GM18868 (cell line): ENCODE measurements at regions not wholly inside any gene's neighbourhood (a gene's known extent, or its start where the extent isn't known, plus 50 kb on each side); places are given as distances from the start of the nearest gene placed in this dataset.
"Not testable (repeated sequence)": the region's sequence is repeated elsewhere in the genome, so short reads cannot be mapped to it uniquely, and the experiment has no call there.

Experiments
- ATAC-seq: cut with Tn5 transposase; IDR thresholded peaks from one replicate; pipeline ENCODE4 v1.9.1; 2021; ENCODE audit warnings: mild to moderate bottlenecking, moderate library complexity; ENCODE audit not compliant: unreplicated experiment

- no peak for ATAC-seq
Observed at GRCh38 chr5:9813305-9813704, 183.2 kb upstream of the TAS2R1 start.

GRCh38 chr5:9807366-9807765 lies 177.2 kb upstream of the TAS2R1 start:
- not testable (repeated sequence) for ATAC-seq

DNA sequence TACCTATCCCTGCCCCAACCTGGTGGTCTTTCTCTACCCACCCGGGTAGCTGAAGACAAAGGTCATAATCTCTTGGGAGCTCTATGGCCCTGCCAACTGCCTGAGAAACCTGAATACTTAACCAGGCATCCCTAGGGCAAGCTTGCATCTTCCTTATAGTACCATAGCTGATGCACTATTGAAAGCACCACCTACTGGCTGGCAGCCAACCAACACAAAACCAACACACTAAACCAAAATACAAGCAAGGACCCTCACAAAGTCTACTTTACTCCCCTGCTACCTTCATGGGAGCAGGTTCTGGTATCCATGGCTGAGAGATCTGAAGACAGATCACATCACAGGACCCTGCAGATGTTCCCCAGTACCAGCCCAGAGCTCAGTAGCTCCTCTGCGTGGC lies 171.8 kb upstream of the TAS2R1 start:
- no peak for ATAC-seq

- no peak for ATAC-seq
Observed at GRCh38 chr5:9799606-9800005, 169.5 kb upstream of the TAS2R1 start.

GRCh38 chr5:9790276-9790675 lies 160.1 kb upstream of the TAS2R1 start:
- ATAC-seq = no peak

GRCh38 chr5:9789777-9790176 lies 159.6 kb upstream of the TAS2R1 start:
- ATAC-seq = no peak

- ATAC-seq = no peak
Observed at GRCh38 chr5:9787861-9788600, 157.9 kb upstream of the TAS2R1 start.

- ATAC-seq = no peak
Observed at GRCh38 chr5:9786380-9787360, 156.5 kb upstream of the TAS2R1 start.

DNA sequence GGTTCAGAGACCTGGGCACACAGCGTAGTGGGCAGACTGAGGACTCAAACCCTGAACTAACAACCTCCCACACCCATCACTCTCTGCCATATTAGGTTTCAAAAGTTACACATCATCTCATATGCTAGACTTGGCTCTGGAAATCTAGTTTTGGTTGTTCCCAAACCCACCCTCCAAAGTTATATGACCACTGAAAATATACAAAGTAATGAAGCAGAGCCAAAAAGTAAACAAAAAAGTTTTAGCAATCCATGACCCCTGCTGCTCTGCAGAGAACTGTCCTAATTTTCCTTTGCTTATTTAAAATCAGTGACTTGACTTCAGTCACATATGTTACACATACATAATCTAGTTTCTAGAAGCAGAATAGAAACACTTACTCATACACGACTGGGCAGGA lies 155.6 kb upstream of the TAS2R1 start:
- ATAC-seq = no peak

- no peak for ATAC-seq
Observed at GRCh38 chr5:9784231-9784630, 154.1 kb upstream of the TAS2R1 start.

- ATAC-seq = no peak
Observed at GRCh38 chr5:9782826-9783560, 152.8 kb upstream of the TAS2R1 start.

GRCh38 chr5:9781890-9782289 lies 151.7 kb upstream of the TAS2R1 start:
- ATAC-seq = no peak

DNA sequence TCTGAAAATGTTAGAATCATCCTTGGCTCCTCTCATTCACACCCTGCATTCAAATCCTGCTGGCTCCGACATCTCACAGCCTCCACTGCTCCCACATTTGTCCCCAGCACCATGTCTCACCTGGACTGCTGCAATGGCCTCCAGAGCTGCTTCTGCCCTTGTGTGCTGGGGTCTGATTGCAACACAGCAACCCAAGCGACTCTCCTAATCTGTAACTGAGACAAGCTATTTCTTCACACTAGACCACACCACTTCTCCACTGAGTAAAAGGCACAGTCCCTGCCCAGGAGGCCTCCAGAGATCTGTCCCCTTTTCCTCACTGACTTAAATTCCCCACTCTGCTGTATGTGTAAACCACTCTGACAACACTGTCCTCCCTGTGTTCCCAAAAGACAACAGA lies 151.1 kb upstream of the TAS2R1 start:
- ATAC-seq = no peak

DNA sequence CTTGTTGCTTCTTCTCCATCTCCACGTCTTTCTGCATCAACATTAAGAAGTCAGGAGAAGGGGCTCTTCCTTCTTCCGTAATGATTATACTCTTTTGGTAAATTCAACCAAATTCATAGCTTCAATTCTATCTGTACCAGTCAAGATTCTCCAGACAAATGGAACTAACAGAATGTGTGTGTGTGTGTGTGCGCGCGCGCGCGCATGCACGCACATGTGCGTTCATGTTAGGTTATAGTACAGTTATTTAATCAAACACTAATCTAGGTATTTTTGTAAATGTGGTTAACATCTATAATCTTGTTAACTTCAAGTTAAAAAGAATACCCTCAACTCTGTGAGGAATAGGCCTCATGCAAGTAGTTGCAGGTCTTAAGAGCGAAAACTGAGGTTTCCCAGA lies 150.3 kb upstream of the TAS2R1 start:
- ATAC-seq = no peak

DNA sequence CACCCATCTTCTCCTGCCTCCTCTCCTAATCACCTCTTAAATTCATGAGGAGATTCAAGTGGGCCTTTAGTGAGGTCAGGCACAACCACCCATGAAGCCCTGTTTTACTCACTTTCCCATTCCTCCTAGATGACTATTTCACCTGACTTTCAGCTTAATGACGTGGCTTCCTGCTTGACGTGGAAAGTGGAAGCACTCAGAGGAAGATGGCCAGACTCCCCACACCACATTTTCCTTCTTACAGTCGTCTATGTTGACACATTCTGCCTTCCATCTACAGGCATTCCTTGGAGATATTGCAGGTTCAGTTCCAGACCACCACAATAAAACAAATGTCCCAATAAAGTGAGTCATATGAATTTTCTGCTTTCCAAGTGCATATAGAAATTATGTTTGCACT lies 146.4 kb upstream of the TAS2R1 start:
- ATAC-seq = no peak

DNA sequence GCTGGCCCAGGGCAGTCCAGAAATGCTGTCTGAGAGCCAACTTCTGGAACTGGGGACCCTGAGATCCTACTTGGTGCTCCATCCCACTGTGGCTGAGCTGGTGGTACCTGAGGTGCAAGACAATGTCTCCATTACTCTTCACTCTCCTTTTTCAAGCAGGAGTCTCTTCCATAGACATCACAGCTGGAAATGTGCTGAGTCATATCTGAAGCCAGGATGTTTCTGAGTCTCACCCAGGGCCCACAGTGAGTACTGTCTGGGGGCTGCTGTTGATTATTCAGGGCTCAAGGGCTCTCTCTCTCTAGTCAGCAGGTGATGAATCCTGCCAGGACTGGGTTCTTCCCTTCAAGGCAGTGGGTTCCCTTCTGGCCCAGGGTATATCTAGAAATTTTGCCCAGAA lies 145.2 kb upstream of the TAS2R1 start:
- ATAC-seq = no peak

- ATAC-seq = no peak
Observed at GRCh38 chr5:9774472-9775079, 144.4 kb upstream of the TAS2R1 start.

DNA sequence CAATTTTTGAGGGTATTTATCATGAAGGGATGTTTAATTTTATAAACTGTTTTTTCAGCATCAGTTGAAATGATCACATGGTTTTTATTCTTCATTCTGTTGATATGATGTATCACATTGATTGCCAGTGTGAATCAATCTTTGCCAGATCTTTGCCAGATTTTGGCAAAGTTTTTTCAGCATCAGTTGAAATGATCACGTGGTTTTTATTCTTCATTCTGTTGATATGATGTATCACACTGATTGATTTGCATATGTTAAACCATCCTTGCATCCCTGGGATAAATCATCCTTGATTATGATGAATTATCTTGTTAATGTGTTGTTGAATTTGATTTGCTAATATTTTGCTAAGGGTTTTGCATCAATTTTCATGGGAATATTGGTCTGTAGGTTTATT lies 140.9 kb upstream of the TAS2R1 start:
- no peak for ATAC-seq

GRCh38 chr5:9766581-9766980 lies 136.4 kb upstream of the TAS2R1 start:
- ATAC-seq = no peak

GRCh38 chr5:9765419-9766140 lies 135.4 kb upstream of the TAS2R1 start:
- no peak for ATAC-seq
